HepG2 (cell line): ENCODE measurements at regions not wholly inside any gene's neighbourhood (a gene's known extent, or its start where the extent isn't known, plus 50 kb on each side); places are given as distances from the start of the nearest gene placed in this dataset.

ENCODE experiments used
- JUN ChIP-seq: sonication (generic); formaldehyde crosslinking; IDR thresholded peaks from 2 replicates; pipeline ENCODE4 v1.4.0; 2020; ENCODE audit warnings: mild to moderate bottlenecking, missing genetic modification reagents
- JUND ChIP-seq: sonication (generic); formaldehyde crosslinking; IDR thresholded peaks from 2 replicates; pipeline ENCODE4 v1.8.0; 2022; ENCODE audit warnings: mild to moderate bottlenecking, missing genetic modification reagents
- NFIC ChIP-seq: IDR thresholded peaks from 2 replicates; pipeline ENCODE4 v1.6.1; 2012; ENCODE audit warnings: mild to moderate bottlenecking, low read length, inconsistent platforms
- POLR2A ChIP-seq, 2 experiments: IDR thresholded peaks; 2 replicates each; pipeline ENCODE4 v1.6.1; 2011; ENCODE audit warnings: low read depth in 2 of 2, low read length in 2 of 2, mild to moderate bottlenecking in 1 of 2, moderate library complexity in 1 of 2; ENCODE audit not compliant: insufficient read depth in 1 of 2
- RAD51 ChIP-seq: fragments of 450-650 bp; IDR thresholded peaks from 2 replicates; pipeline ENCODE4 v1.6.1; 2016; ENCODE audit warnings: borderline replicate concordance
- TAF1 ChIP-seq: sonication (generic); formaldehyde crosslinking; IDR thresholded peaks from 2 replicates; pipeline ENCODE4 v1.4.0; 2020; ENCODE audit warnings: missing genetic modification reagents

GRCh38 chr6:19979986-19980385, 142.8 kb downstream of the ID4 start:
- no peak for TF ChIP-seq RAD51
- no peak for TF ChIP-seq JUN
- TF ChIP-seq JUND: no peak
- no peak for TF ChIP-seq POLR2A (IDR thresholded peaks at IDR 0.05; ENCODE audit: insufficient read depth in 1 of 2, low read depth in 2 of 2, low read length in 2 of 2)
- no peak for TF ChIP-seq NFIC
- no peak for TF ChIP-seq TAF1 (CRISPR knock-in tag)
